ENCODE measurements at regions not wholly inside any gene's neighbourhood (a gene's known extent, or its start where the extent isn't known, plus 50 kb on each side); places are given as distances from the start of the nearest gene placed in this dataset.

GRCh38 chr15:81983497-81983896 lies 62.3 kb downstream of the MEX3B start:
- TF ChIP-seq POLR2A (IDR thresholded peaks at IDR 0.05): no peak
- no peak for TF ChIP-seq CTCF (IDR thresholded peaks at IDR 0.05)
